ENCODE measurements at regions not wholly inside any gene's neighbourhood (a gene's known extent, or its start where the extent isn't known, plus 50 kb on each side); places are given as distances from the start of the nearest gene placed in this dataset.

GRCh38 chr2:37865640-37866039 lies 59.4 kb upstream of the RMDN2 start:
- no peak for DNase-seq (ENCODE audit: low read depth, low spot score)

GRCh38 chr2:37866171-37866934 lies 58.7 kb upstream of the RMDN2 start:
- no peak for DNase-seq (ENCODE audit: low read depth, low spot score)

GRCh38 chr2:37867166-37867565 lies 57.9 kb upstream of the RMDN2 start:
- no peak for DNase-seq (ENCODE audit: low read depth, low spot score)

GRCh38 chr2:37868866-37869265 lies 56.2 kb upstream of the RMDN2 start:
- DNase-seq (ENCODE audit: low read depth, low spot score) = no peak

GRCh38 chr2:37869304-37869703 lies 55.8 kb upstream of the RMDN2 start:
- DNase-seq (ENCODE audit: low read depth, low spot score) = no peak

- no peak for DNase-seq (ENCODE audit: low read depth, low spot score)
Measured at GRCh38 chr2:37869771-37870170, 55.3 kb upstream of the RMDN2 start.

GRCh38 chr2:37870829-37871228 lies 54.3 kb upstream of the RMDN2 start:
- DNase-seq (ENCODE audit: low read depth, low spot score) = no peak

- DNase-seq (ENCODE audit: low read depth, low spot score) = no peak
Measured at GRCh38 chr2:37871456-37872191, 53.5 kb upstream of the RMDN2 start.

- DNase-seq (ENCODE audit: low read depth, low spot score) = no peak
Measured at GRCh38 chr2:37872192-37872750, 52.8 kb upstream of the RMDN2 start.

GRCh38 chr2:37873229-37873628 lies 51.9 kb upstream of the RMDN2 start:
- no peak for DNase-seq (ENCODE audit: low read depth, low spot score)

GRCh38 chr2:37873749-37874330 lies 51.2 kb upstream of the RMDN2 start:
- DNase-seq (ENCODE audit: low read depth, low spot score) = no peak

GRCh38 chr2:37874470-37874869 lies 50.6 kb upstream of the RMDN2 start:
- DNase-seq (ENCODE audit: low read depth, low spot score) = no peak
